GM12801 (cell line): ENCODE measurements at regions not wholly inside any gene's neighbourhood (a gene's known extent, or its start where the extent isn't known, plus 50 kb on each side); places are given as distances from the start of the nearest gene placed in this dataset.

Source experiments
- TF ChIP-seq, protein P1 (sequence below): IDR thresholded peaks from one replicate; pipeline ENCODE4 v1.5.1; 2011; ENCODE audit warnings: control low read depth; ENCODE audit not compliant: insufficient read length; ENCODE audit errors: extremely low read depth

DNA sequence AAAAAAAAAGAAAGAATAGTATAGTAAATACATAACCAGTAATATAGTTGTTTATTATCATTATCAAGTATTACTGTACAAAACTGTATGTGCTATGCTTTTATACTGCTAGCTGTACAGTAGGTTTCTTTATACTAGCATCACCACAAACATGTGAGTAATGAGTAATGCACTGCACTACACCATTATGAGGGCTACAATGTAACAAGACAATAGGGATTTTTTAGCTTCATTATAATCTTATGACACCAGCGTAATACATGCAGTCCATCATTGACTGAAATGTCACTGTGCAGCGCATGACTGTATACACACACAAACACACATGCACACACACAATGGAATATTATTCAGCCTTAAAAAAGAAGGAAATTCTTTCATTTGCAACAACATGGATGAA is 111.5 kb upstream of the ZBED5 start:
- TF ChIP-seq, protein P1, sequence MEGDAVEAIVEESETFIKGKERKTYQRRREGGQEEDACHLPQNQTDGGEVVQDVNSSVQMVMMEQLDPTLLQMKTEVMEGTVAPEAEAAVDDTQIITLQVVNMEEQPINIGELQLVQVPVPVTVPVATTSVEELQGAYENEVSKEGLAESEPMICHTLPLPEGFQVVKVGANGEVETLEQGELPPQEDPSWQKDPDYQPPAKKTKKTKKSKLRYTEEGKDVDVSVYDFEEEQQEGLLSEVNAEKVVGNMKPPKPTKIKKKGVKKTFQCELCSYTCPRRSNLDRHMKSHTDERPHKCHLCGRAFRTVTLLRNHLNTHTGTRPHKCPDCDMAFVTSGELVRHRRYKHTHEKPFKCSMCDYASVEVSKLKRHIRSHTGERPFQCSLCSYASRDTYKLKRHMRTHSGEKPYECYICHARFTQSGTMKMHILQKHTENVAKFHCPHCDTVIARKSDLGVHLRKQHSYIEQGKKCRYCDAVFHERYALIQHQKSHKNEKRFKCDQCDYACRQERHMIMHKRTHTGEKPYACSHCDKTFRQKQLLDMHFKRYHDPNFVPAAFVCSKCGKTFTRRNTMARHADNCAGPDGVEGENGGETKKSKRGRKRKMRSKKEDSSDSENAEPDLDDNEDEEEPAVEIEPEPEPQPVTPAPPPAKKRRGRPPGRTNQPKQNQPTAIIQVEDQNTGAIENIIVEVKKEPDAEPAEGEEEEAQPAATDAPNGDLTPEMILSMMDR = no peak

DNA sequence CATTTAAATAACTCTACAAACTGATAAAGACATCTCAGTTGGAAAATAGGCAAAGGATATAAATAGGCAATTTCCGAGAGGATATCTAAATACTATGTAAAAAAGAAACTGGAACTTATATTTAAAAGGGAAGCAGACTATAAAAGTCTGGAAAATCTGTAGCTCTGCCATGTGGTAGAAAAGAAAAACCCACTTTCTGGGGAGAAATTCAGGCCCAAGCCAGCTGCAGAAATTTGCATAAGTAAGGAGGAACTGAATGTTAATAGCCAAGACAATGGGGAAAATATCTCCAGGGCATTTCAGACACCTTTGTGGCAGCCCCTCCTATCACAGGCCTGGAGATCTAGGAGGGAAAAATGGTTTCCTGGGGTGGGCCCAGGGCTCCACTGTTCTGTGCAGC is 97.8 kb upstream of the ZBED5 start:
- TF ChIP-seq, protein P1 = no peak

DNA sequence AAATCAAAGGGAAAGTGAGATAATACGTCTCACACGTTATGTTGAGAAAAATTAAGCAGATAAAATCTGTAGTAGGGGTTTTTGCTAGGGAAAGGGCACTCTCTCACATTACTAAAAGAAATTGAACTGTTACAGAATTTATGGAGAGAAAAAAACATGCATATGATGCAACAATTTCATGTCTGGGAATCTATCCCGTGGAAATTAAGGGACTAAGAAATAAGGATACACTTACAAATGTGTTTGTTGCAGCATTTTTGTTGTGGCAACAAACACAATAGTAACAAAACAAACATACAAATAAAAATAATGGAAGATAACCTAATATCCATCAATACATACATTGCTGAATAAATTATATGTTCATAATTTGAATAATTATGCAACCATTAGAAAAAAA is 96.3 kb upstream of the ZBED5 start:
- TF ChIP-seq, protein P1 = no peak

DNA sequence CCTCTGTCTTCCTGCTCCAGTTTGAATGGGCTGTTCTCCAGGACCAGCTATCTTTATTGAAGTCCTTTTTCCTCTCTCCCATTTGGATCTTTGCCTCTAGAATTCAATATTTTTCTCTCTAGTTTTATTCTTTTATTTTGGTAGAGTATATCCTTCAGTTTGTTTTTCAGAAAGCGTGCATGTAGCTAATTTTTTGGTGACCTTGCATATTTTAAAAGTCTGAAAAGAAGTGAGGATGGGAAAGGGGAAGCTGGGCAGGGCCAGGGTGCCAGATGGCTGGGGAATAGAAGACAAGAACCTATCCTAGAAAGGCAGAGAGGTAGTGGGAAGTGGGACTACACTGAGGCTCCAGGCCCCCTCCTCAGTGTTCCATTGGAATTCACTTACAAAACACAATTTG is 95.0 kb upstream of the ZBED5 start:
- TF ChIP-seq, protein P1 = no peak

DNA sequence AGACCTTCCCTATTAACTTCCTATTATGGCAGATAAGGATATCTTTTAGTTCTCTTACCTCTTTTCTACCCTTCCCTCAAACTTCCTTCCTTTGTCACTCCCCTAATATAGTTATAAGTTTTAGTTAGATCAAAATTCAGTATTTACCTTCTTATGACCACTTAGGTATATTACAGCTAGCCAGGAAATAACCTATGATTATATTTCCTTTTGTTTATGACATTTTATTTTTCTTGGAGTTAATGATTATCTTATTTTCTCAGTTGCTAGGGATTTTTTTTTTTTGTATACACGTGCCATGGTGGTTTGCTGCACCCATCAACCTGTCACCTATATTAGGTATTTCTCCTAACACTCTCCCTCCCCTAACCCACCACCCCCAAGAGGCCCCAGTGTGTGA is 88.2 kb upstream of the ZBED5 start:
- TF ChIP-seq, protein P1 = no peak

DNA sequence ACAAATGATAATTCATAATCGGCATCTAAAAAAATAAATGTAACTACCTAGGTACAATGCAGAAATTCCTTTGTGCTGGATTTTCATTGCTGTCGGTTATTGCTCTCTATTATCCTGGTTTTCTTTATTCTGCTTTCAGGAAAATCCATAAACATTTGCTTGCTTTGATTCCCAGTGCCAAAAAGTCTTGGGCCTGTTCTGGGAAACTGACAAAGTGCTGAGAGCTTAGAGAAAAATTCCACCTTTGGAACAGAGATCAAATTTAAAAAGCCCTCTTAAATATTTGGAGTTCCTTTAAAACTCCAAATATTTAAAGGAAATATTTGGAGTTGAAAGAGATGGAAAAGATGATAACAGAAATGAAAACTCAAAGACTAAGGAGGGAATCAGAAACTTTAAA is 87.3 kb upstream of the ZBED5 start:
- TF ChIP-seq, protein P1 = no peak

DNA sequence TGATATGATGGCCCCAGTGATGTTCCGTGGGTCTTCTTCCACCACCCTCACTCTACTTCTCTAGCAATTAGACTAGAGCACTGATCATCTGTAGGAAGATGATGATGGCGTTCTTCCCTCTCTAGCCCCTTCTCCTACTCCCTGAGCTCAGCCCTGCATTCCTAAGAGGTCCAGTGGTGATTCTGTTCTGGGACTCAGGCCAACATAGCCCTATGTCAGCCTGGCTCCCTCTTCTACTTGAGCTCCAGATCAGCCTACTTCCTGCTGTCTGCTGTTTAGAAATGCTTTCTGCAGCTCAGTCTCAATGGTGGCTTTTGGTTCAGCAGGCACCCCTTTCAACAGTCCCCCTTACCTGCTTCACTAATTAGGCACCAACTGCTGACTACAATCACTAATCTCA is 86.1 kb upstream of the ZBED5 start:
- TF ChIP-seq, protein P1 = no peak

DNA sequence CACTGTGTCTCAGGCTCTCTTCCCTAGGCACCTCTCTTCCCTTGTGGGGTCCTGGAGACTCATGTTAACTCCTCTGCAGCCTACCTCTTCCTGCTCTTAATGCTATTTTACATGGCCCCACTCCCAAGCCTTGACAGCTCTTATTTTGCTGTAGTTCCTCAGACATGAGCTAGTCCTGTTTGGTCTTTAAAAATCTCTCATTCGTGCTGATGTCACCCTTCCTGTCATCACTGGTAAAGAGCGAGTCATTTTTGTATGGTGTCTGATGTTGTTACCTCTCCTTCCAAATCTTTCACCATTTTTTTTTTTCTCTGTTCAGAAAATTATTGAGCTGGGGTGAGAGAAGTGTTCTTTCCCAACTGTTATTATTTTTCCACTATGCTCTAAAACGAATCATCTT is 84.8 kb upstream of the ZBED5 start:
- TF ChIP-seq, protein P1 = no peak
